ENCODE measurements at regions not wholly inside any gene's neighbourhood (a gene's known extent, or its start where the extent isn't known, plus 50 kb on each side); places are given as distances from the start of the nearest gene placed in this dataset.

GRCh38 chr22:48880749-48881148 is 946.9 kb downstream of the BRD1 start:
- H3K4me3 ChIP-seq (ENCODE audit: severe bottlenecking) = no peak overlapping the region
- H3K36me3 ChIP-seq (ENCODE audit: low read depth) = no peaks in the 10 kb centered on the region
- DNase-seq (ENCODE audit: low spot score) (no peak), ATAC-seq (ENCODE audit: low read depth) (no peak)
- no peak overlapping the region for H3K27ac ChIP-seq (ENCODE audit: poor library complexity, severe bottlenecking)
- no peaks in the 10 kb centered on the region for H3K9me3 ChIP-seq (ENCODE audit: severe bottlenecking)
- H3K4me1 ChIP-seq (ENCODE audit: insufficient read depth, poor library complexity, severe bottlenecking) = no peaks in the 10 kb centered on the region
- no peaks in the 10 kb centered on the region for H3K27me3 ChIP-seq (ENCODE audit: insufficient read depth, poor library complexity, severe bottlenecking)
- TF ChIP-seq, protein P1, sequence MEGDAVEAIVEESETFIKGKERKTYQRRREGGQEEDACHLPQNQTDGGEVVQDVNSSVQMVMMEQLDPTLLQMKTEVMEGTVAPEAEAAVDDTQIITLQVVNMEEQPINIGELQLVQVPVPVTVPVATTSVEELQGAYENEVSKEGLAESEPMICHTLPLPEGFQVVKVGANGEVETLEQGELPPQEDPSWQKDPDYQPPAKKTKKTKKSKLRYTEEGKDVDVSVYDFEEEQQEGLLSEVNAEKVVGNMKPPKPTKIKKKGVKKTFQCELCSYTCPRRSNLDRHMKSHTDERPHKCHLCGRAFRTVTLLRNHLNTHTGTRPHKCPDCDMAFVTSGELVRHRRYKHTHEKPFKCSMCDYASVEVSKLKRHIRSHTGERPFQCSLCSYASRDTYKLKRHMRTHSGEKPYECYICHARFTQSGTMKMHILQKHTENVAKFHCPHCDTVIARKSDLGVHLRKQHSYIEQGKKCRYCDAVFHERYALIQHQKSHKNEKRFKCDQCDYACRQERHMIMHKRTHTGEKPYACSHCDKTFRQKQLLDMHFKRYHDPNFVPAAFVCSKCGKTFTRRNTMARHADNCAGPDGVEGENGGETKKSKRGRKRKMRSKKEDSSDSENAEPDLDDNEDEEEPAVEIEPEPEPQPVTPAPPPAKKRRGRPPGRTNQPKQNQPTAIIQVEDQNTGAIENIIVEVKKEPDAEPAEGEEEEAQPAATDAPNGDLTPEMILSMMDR (IDR thresholded peaks at IDR 0.05; ENCODE audit: poor library complexity, severe bottlenecking) = no peak

GRCh38 chr22:48876951-48877350 is 950.7 kb downstream of the BRD1 start:
- H3K4me1 ChIP-seq (ENCODE audit: insufficient read depth, poor library complexity, severe bottlenecking) = no peaks in the 10 kb centered on the region
- no peak overlapping the region for H3K4me3 ChIP-seq (ENCODE audit: severe bottlenecking)
- H3K36me3 ChIP-seq (ENCODE audit: low read depth) = no peaks in the 10 kb centered on the region
- ATAC-seq (ENCODE audit: low read depth) (no peak), DNase-seq (ENCODE audit: low spot score) (no peak)
- TF ChIP-seq, protein P1 (IDR thresholded peaks at IDR 0.05; ENCODE audit: poor library complexity, severe bottlenecking) = no peak
- no peaks in the 10 kb centered on the region for H3K27me3 ChIP-seq (ENCODE audit: insufficient read depth, poor library complexity, severe bottlenecking)
- H3K9me3 ChIP-seq (ENCODE audit: severe bottlenecking) = no peaks in the 10 kb centered on the region
- no peak overlapping the region for H3K27ac ChIP-seq (ENCODE audit: poor library complexity, severe bottlenecking)

GRCh38 chr22:48874956-48875355 is 952.7 kb downstream of the BRD1 start:
- Histone ChIP-seq H3K27me3 (ENCODE audit: insufficient read depth, poor library complexity, severe bottlenecking) (no peaks in the 10 kb centered on the region), H3K36me3 (ENCODE audit: low read depth) (no peaks in the 10 kb centered on the region), H3K27ac (ENCODE audit: poor library complexity, severe bottlenecking) (no peak overlapping the region), H3K4me1 (ENCODE audit: insufficient read depth, poor library complexity, severe bottlenecking) (no peaks in the 10 kb centered on the region), H3K4me3 (ENCODE audit: severe bottlenecking) (no peak overlapping the region), H3K9me3 (ENCODE audit: severe bottlenecking) (peaks cover 2% of the 10 kb centered on the region)
- DNase-seq (ENCODE audit: low spot score) = peak; percentile 17
- TF ChIP-seq, protein P1 (IDR thresholded peaks at IDR 0.05; ENCODE audit: poor library complexity, severe bottlenecking) = no peak
- no peak for ATAC-seq (ENCODE audit: low read depth)

GRCh38 chr22:48873191-48873520 is 954.5 kb downstream of the BRD1 start:
- ATAC-seq (ENCODE audit: low read depth) = no peak
- DNase-seq (ENCODE audit: low spot score) = no peak
- H3K4me3 ChIP-seq (ENCODE audit: severe bottlenecking) = no peak overlapping the region
- no peaks in the 10 kb centered on the region for H3K36me3 ChIP-seq (ENCODE audit: low read depth)
- TF ChIP-seq, protein P1 (IDR thresholded peaks at IDR 0.05; ENCODE audit: poor library complexity, severe bottlenecking) = no peak
- H3K4me1 ChIP-seq (ENCODE audit: insufficient read depth, poor library complexity, severe bottlenecking) = no peaks in the 10 kb centered on the region
- H3K27me3 ChIP-seq (ENCODE audit: insufficient read depth, poor library complexity, severe bottlenecking) = no peaks in the 10 kb centered on the region
- peaks cover 2% of the 10 kb centered on the region for H3K9me3 ChIP-seq (ENCODE audit: severe bottlenecking)
- H3K27ac ChIP-seq (ENCODE audit: poor library complexity, severe bottlenecking) = no peak overlapping the region

- no peak overlapping the region for H3K27ac ChIP-seq (ENCODE audit: poor library complexity, severe bottlenecking)
- H3K9me3 ChIP-seq (ENCODE audit: severe bottlenecking) = peaks cover 2% of the 10 kb centered on the region
- H3K4me1 ChIP-seq (ENCODE audit: insufficient read depth, poor library complexity, severe bottlenecking) = no peaks in the 10 kb centered on the region
- no peaks in the 10 kb centered on the region for H3K36me3 ChIP-seq (ENCODE audit: low read depth)
- H3K27me3 ChIP-seq (ENCODE audit: insufficient read depth, poor library complexity, severe bottlenecking) = no peaks in the 10 kb centered on the region
- TF ChIP-seq, protein P1 (IDR thresholded peaks at IDR 0.05; ENCODE audit: poor library complexity, severe bottlenecking) = no peak
- no peak for ATAC-seq (ENCODE audit: low read depth)
- no peak overlapping the region for H3K4me3 ChIP-seq (ENCODE audit: severe bottlenecking)
- peak; percentile 21 for DNase-seq (ENCODE audit: low spot score)
These were observed 955.1 kb downstream of the BRD1 start for GRCh38 chr22:48872271-48873190.
